ENCODE measurements at regions not wholly inside any gene's neighbourhood (a gene's known extent, or its start where the extent isn't known, plus 50 kb on each side); places are given as distances from the start of the nearest gene placed in this dataset.
"Not testable (repeated sequence)": the region's sequence is repeated elsewhere in the genome, so short reads cannot be mapped to it uniquely, and the experiment has no call there.

DNA sequence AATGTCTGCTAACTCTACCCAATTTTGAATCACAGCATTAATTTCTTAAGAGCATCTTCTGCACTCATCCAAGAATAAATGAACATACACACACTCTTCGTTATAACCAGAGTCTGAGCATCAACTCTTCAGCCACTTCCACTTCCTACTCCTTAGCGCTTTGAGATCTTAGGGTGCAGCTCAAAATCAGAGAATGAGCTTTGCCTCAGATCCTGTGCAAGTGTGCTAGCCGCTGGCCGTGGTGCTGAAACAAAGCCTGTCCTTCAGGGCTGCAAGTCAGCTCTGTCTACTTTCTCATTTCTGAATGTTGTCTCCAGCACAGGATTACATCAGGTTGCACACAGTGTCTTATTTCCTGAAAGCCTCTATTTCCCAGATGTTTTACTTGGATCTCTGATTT, 165.4 kb downstream of the AIPL1 start:
- no CpG with 5 or more reads among the region's 4 CpGs for WGBS (ENCODE audit: insufficient coverage, insufficient read length)
- Histone ChIP-seq H3K27ac (ENCODE audit: low read length) (no peak overlapping the region), H3K27me3 (ENCODE audit: control insufficient read depth, insufficient read depth, low read length) (no peaks in the 10 kb centered on the region), H3K9me3 (ENCODE audit: control insufficient read depth, insufficient read depth, low read length) (peaks cover 2% of the 10 kb centered on the region; the same call in 1 of the 2 replicates), H3K4me3 (ENCODE audit: low read length) (no peak overlapping the region), H3K4me1 (ENCODE audit: control insufficient read depth, insufficient read depth, low read length) (no peaks in the 10 kb centered on the region), H3K36me3 (ENCODE audit: control insufficient read depth, insufficient read depth, low read length) (no peaks in the 10 kb centered on the region)
- DNase-seq (ENCODE audit: low read depth, low spot score): no peak

DNA sequence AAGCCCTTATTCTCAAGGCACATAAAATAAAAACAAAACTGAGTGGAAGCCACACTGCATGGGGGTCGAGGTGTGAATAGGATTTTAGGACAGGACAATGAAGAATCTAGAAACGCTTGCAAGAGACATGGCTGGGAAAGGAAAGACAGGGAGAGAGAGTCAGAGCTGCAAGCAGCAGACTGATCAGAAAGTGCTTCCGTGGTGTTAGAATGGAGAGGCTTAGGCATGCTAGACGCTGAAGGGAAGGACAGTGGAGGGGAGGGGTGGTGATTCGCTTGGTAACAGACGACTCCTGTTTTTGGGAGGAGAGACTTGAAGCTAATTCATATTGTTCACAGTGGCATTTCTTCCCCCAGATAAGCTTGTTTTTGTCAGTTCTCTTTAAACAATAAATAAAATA, 173.5 kb downstream of the AIPL1 start:
- H3K27me3 ChIP-seq (ENCODE audit: control insufficient read depth, insufficient read depth, low read length): no peaks in the 10 kb centered on the region
- DNase-seq (ENCODE audit: low read depth, low spot score): no peak
- no peak overlapping the region for H3K27ac ChIP-seq (ENCODE audit: low read length)
- no peaks in the 10 kb centered on the region for H3K36me3 ChIP-seq (ENCODE audit: control insufficient read depth, insufficient read depth, low read length)
- WGBS (ENCODE audit: insufficient coverage, insufficient read length): no CpG with 5 or more reads among the region's 6 CpGs
- peaks cover 2% of the 10 kb centered on the region; the same call in 1 of the 2 replicates for H3K9me3 ChIP-seq (ENCODE audit: control insufficient read depth, insufficient read depth, low read length)
- peaks cover 5% of the 10 kb centered on the region for H3K4me1 ChIP-seq (ENCODE audit: control insufficient read depth, insufficient read depth, low read length)
- H3K4me3 ChIP-seq (ENCODE audit: low read length): no peak overlapping the region

DNA sequence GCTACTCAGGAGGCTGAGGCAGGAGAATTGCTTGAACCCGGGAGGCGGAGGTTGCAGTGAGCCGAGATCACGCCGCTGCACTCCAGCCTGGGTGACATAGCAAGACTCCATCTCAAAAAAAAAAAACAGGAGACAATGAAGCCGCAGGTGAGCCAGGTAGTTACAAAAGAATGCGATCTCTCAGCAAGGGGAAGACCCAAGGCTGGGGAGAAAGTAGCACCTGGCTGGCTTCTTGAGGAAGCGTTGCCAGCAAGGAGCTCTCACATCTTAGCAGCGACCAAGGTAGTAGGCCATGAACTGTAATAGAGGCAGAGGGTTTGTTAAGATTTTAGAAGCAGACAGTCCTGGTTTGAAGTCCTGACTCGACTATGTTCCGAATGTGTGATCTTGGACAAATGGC, 175.0 kb downstream of the AIPL1 start:
- no peaks in the 10 kb centered on the region for H3K27me3 ChIP-seq (ENCODE audit: control insufficient read depth, insufficient read depth, low read length)
- no peak for DNase-seq (ENCODE audit: low read depth, low spot score)

DNA sequence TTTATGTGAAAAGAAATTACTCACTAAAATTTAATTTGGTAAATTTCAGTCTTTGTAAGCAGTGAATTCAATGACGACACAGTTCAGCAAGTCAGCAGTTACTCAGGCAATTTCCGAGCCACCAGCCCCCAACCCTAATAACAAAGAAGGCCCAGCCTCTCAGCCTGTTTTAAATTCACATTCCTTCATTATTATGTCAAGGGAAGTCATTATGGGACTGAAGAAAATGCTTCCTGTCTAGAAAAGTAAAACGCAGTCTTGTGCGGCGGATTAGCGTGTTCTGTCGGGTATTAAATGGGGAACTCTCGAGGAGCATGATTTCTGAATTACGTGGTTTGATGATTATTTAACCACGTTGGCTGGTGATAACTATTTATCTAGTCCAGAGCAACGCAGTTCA, 177.6 kb downstream of the AIPL1 start:
- H3K27me3 ChIP-seq (ENCODE audit: control insufficient read depth, insufficient read depth, low read length): no peaks in the 10 kb centered on the region
- no peak overlapping the region for H3K27ac ChIP-seq (ENCODE audit: low read length)
- no peak for DNase-seq (ENCODE audit: low read depth, low spot score)
- no peaks in the 10 kb centered on the region for H3K36me3 ChIP-seq (ENCODE audit: control insufficient read depth, insufficient read depth, low read length)
- H3K4me1 ChIP-seq (ENCODE audit: control insufficient read depth, insufficient read depth, low read length): peaks cover 5% of the 10 kb centered on the region
- no peaks in the 10 kb centered on the region for H3K9me3 ChIP-seq (ENCODE audit: control insufficient read depth, insufficient read depth, low read length)
- H3K4me3 ChIP-seq (ENCODE audit: low read length): no peak overlapping the region
- no CpG with 5 or more reads among the region's 11 CpGs for WGBS (ENCODE audit: insufficient coverage, insufficient read length)

More for the DNA sequence above, 175.0 kb downstream of the AIPL1 start:
- Histone ChIP-seq H3K27ac (ENCODE audit: low read length) (no peak overlapping the region), H3K9me3 (ENCODE audit: control insufficient read depth, insufficient read depth, low read length) (no peaks in the 10 kb centered on the region), H3K4me3 (ENCODE audit: low read length) (no peak overlapping the region), H3K4me1 (ENCODE audit: control insufficient read depth, insufficient read depth, low read length) (peaks cover 5% of the 10 kb centered on the region), H3K36me3 (ENCODE audit: control insufficient read depth, insufficient read depth, low read length) (no peaks in the 10 kb centered on the region)
- WGBS (ENCODE audit: insufficient coverage, insufficient read length): no CpG with 5 or more reads among the region's 11 CpGs

DNA sequence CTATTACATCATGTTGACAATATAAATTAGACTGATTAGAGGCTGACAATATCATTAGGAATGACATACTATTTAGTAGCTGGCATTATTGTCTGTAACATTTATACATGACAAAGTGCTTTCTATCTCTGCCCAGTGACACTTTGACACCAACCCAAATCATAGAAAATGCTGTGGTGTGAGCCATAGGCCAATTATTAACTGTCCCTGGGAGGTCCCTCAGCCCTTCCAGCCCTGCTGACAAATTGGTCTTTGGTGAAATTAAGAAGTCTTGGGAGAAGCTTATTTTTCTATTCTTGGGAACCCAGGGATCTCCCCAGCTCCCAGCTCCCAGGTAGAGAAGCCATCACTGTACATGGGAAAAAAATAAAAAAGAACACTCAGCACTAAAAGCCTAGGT, 179.6 kb downstream of the AIPL1 start:
- H3K4me3 ChIP-seq (ENCODE audit: low read length): no peak overlapping the region
- peaks cover 2% of the 10 kb centered on the region; the same call in 1 of the 2 replicates for H3K4me1 ChIP-seq (ENCODE audit: control insufficient read depth, insufficient read depth, low read length)
- H3K27ac ChIP-seq (ENCODE audit: low read length): no peak overlapping the region
- DNase-seq (ENCODE audit: low read depth, low spot score): no peak
- no peaks in the 10 kb centered on the region for H3K27me3 ChIP-seq (ENCODE audit: control insufficient read depth, insufficient read depth, low read length)
- H3K36me3 ChIP-seq (ENCODE audit: control insufficient read depth, insufficient read depth, low read length): no peaks in the 10 kb centered on the region
- no peaks in the 10 kb centered on the region for H3K9me3 ChIP-seq (ENCODE audit: control insufficient read depth, insufficient read depth, low read length)

DNA sequence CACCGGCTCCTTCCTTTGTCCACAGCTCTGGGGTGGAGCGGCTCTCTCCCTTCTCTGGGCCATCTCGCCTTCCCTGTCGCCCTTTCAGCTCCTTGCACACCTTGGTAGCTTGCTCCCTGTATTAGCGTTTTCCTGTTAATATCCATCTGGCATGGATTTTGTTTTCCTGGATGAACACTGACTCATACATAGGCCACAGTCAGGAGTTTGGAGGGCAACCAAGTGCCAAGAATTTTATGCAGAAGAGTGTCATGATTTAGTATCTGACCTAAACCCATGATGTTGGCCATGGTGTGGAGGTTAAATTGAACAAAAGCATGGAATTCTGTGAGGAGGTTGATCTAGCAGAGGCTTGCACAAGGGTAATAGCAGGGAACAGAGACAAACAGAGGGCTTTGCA, 180.9 kb downstream of the AIPL1 start:
- Histone ChIP-seq H3K9me3 (ENCODE audit: control insufficient read depth, insufficient read depth, low read length) (no peaks in the 10 kb centered on the region), H3K27me3 (ENCODE audit: control insufficient read depth, insufficient read depth, low read length) (no peaks in the 10 kb centered on the region), H3K4me1 (ENCODE audit: control insufficient read depth, insufficient read depth, low read length) (no peaks in the 10 kb centered on the region), H3K36me3 (ENCODE audit: control insufficient read depth, insufficient read depth, low read length) (no peaks in the 10 kb centered on the region), H3K27ac (ENCODE audit: low read length) (no peak overlapping the region), H3K4me3 (ENCODE audit: low read length) (no peak overlapping the region)
- WGBS (ENCODE audit: insufficient coverage, insufficient read length): no CpG with 5 or more reads among the region's 5 CpGs
- no peak for DNase-seq (ENCODE audit: low read depth, low spot score)

DNA sequence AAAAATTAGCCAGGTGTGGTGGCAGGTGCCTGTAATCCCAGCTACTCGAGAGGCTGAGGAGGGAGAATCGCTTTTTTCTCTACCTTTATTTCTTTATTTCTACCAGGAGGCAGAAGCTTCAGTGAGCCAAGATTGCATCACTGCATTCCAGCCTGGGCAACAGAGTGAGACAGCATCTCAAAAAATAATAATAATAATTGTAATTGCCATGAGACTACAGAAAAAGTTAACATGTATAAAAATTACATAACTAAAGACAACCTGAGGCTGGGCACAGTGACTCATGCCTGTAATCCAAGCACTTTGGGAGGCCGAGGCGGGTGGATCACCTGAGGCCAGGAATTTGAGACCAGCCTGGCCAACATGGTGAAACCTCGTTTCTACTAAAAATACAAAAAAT, 181.5 kb downstream of the WSCD1 start:
- not testable (repeated sequence) for H3K36me3 ChIP-seq (ENCODE audit: control insufficient read depth, insufficient read depth, low read length); H3K27me3 ChIP-seq (ENCODE audit: control insufficient read depth, insufficient read depth, low read length); DNase-seq (ENCODE audit: low read depth, low spot score); H3K4me3 ChIP-seq (ENCODE audit: low read length); H3K9me3 ChIP-seq (ENCODE audit: control insufficient read depth, insufficient read depth, low read length); H3K27ac ChIP-seq (ENCODE audit: low read length); H3K4me1 ChIP-seq (ENCODE audit: control insufficient read depth, insufficient read depth, low read length)
- WGBS (ENCODE audit: insufficient coverage, insufficient read length): no CpG with 5 or more reads among the region's 5 CpGs

DNA sequence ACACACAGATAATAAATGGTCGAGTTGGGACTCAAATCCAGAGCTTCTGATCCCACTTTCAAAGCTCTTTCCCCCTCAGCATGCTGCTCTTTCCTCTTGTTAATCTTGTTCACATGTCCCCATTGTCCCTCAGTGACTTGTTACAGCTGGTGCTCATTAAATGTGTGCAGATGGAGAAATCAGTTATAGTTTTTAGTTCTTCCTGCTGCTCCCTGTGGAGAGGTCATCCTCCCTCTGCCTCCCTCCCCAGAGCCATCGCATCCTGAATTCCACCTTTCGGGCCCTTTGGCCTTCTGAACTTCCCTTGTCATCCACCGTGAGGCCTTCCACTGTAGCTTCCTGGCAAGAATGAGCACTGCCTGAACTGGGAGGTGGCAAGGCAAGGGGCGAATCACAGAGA, 179.6 kb downstream of the WSCD1 start:
- H3K27me3 ChIP-seq (ENCODE audit: control insufficient read depth, insufficient read depth, low read length): no peaks in the 10 kb centered on the region
- no peaks in the 10 kb centered on the region for H3K4me1 ChIP-seq (ENCODE audit: control insufficient read depth, insufficient read depth, low read length)
- H3K9me3 ChIP-seq (ENCODE audit: control insufficient read depth, insufficient read depth, low read length): no peaks in the 10 kb centered on the region
- H3K36me3 ChIP-seq (ENCODE audit: control insufficient read depth, insufficient read depth, low read length): no peaks in the 10 kb centered on the region
- no peak overlapping the region for H3K27ac ChIP-seq (ENCODE audit: low read length)
- no peak overlapping the region for H3K4me3 ChIP-seq (ENCODE audit: low read length)
- no peak for DNase-seq (ENCODE audit: low read depth, low spot score)
- WGBS (ENCODE audit: insufficient coverage, insufficient read length): no CpG with 5 or more reads among the region's 5 CpGs

DNA sequence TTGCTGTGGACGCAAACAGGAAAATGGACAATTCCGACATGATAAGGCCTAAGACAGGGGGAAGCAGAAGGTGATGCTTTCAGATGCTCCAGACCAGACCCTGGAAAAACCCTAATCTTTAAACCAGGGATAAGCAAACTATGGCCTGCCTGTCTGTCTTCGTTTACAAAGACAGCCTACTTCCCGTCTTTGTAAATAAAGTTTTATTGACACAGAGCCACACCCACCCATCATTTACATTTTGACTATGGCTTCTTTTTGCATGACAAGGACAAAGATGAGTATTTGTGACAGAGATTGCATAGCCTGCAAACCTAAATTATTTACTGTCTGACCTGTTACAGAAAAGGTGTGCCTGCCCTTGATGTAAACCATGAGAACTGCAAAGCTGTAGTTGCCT, 177.9 kb downstream of the WSCD1 start:
- no peak overlapping the region for H3K27ac ChIP-seq (ENCODE audit: low read length)
- WGBS (ENCODE audit: insufficient coverage, insufficient read length): no CpG with 5 or more reads among the region's 4 CpGs
- DNase-seq (ENCODE audit: low read depth, low spot score): no peak
- no peaks in the 10 kb centered on the region for H3K9me3 ChIP-seq (ENCODE audit: control insufficient read depth, insufficient read depth, low read length)
- no peaks in the 10 kb centered on the region for H3K27me3 ChIP-seq (ENCODE audit: control insufficient read depth, insufficient read depth, low read length)
- no peaks in the 10 kb centered on the region for H3K36me3 ChIP-seq (ENCODE audit: control insufficient read depth, insufficient read depth, low read length)
- no peaks in the 10 kb centered on the region for H3K4me1 ChIP-seq (ENCODE audit: control insufficient read depth, insufficient read depth, low read length)
- H3K4me3 ChIP-seq (ENCODE audit: low read length): no peak overlapping the region

DNA sequence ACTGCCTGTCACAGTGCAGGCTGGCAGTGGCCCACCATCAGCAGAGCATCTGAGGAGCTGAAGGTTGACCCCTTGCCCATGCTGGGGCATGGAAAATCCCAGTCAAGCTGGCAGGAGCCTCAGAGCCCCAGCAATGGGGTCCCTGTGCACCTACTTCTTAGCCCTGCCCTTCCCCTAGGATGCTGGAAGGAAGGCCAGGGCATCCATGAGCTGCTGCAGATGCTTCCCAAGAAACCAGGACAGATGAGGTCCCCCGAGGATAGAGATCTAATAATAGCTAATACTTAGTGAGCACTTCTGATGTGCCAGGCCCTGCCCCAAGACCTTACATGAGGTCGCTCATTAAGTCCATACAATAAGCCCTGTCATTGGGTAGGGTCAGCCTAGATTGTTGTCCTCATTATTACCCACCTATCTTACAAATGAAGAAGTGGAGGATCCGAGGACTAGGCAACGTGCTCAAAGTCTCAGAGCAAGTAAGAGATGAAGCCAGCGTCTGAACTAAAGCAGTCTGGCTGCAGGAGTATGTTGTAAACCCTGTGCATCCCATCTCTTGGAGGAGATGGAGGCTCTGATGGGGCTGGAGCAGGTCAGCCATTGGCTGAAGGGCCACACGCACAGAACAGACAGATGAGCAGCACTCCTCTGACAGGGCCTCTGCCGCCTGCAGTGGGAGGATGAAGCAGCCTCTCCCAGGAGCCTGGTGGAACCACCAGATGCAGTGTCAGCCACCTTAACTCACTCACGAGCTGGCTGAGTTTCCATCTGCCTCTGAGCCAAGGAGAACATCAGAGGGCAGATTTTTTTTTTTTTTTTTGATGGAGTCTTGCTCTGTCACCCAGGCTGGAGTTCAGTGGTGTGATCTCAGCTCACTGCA, 175.4 kb downstream of the WSCD1 start:
- H3K9me3 ChIP-seq (ENCODE audit: control insufficient read depth, insufficient read depth, low read length): no peaks in the 10 kb centered on the region
- no peaks in the 10 kb centered on the region for H3K36me3 ChIP-seq (ENCODE audit: control insufficient read depth, insufficient read depth, low read length)
- no peak for DNase-seq (ENCODE audit: low read depth, low spot score)
- no peak overlapping the region for H3K4me3 ChIP-seq (ENCODE audit: low read length)
- WGBS (ENCODE audit: insufficient coverage, insufficient read length): no CpG with 5 or more reads among the region's 8 CpGs
- no peaks in the 10 kb centered on the region for H3K27me3 ChIP-seq (ENCODE audit: control insufficient read depth, insufficient read depth, low read length)
- peaks cover 8% of the 10 kb centered on the region for H3K4me1 ChIP-seq (ENCODE audit: control insufficient read depth, insufficient read depth, low read length)
- H3K27ac ChIP-seq (ENCODE audit: low read length): no peak overlapping the region

DNA sequence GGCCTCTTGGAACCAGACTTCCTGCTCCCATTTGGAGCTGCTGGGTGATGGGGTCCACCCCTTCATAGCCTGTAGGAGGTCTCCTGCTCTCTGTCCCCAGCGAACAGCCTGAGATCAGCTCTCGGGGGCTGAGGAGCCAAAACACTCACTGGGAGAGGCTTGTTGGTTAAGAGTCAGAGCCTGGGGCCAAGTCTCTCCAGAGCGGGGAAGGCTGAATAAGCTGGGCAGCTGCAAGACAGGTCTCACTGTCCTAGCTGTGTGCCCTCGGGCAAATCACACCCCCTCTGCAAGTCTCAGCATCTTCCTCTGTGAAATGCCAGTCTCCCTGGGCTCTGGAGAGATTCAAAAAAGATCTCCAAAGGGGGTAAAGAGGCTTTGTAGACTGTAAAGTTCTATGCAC, 174.6 kb downstream of the WSCD1 start:
- no peak for DNase-seq (ENCODE audit: low read depth, low spot score)

More for the DNA sequence above, 174.6 kb downstream of the WSCD1 start:
- no CpG with 5 or more reads among the region's 4 CpGs for WGBS (ENCODE audit: insufficient coverage, insufficient read length)
- H3K36me3 ChIP-seq (ENCODE audit: control insufficient read depth, insufficient read depth, low read length): no peaks in the 10 kb centered on the region
- no peak overlapping the region for H3K27ac ChIP-seq (ENCODE audit: low read length)
- H3K4me1 ChIP-seq (ENCODE audit: control insufficient read depth, insufficient read depth, low read length): peaks cover 9% of the 10 kb centered on the region
- no peak overlapping the region for H3K4me3 ChIP-seq (ENCODE audit: low read length)
- no peaks in the 10 kb centered on the region for H3K27me3 ChIP-seq (ENCODE audit: control insufficient read depth, insufficient read depth, low read length)
- no peaks in the 10 kb centered on the region for H3K9me3 ChIP-seq (ENCODE audit: control insufficient read depth, insufficient read depth, low read length)
